Astrocyte (in vitro differentiated cells and primary cell): ENCODE measurements at regions not wholly inside any gene's neighbourhood (a gene's known extent, or its start where the extent isn't known, plus 50 kb on each side); places are given as distances from the start of the nearest gene placed in this dataset.

Experiments
- CTCF ChIP-seq: IDR thresholded peaks from 2 replicates; pipeline ENCODE4 v1.5.1; 2011; ENCODE audit warnings: low read depth, mild to moderate bottlenecking, inconsistent platforms, low read length, moderate library complexity; ENCODE audit not compliant: insufficient read depth
- EZH2 ChIP-seq: IDR thresholded peaks from 2 replicates; pipeline ENCODE4 v1.6.1; 2012; ENCODE audit warnings: mild to moderate bottlenecking, low read length, inconsistent platforms; ENCODE audit not compliant: insufficient read depth

- no peak for TF ChIP-seq CTCF
- no peak for TF ChIP-seq EZH2
Measured at GRCh38 chr22:47388331-47388730, 625.9 kb downstream of the TBC1D22A start.
